NCI-H146 (cell line): ENCODE measurements at regions not wholly inside any gene's neighbourhood (a gene's known extent, or its start where the extent isn't known, plus 50 kb on each side); places are given as distances from the start of the nearest gene placed in this dataset.
A peak's percentile ranks its signal among the peaks of the same experiment; 100 is the strongest.

ENCODE experiments used
- DNase-seq: peaks from one replicate; lab custom pipeline; 2025; lab: John Stamatoyannopoulos, UW

DNA sequence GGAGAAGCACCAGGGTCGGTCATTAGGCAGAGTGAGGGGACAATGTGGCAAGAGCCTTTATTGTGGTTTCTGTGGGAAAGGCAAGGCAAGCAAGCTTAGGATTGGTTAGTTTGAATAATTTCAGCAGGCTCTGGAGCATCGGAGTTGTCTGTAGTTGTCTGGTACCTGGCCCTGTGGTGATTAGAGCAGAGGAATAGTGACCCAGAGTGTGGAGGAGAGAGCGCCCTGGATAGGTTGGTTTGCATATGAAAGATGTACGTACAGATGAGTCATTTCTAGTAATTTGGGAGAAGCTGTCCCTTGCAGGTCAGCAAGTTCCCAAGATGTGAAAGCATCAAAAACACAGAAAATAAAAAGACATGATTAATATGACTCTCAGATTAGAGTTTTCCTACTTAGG is 383.1 kb upstream of the MEX3C start:
- DNase-seq: no peak

DNA sequence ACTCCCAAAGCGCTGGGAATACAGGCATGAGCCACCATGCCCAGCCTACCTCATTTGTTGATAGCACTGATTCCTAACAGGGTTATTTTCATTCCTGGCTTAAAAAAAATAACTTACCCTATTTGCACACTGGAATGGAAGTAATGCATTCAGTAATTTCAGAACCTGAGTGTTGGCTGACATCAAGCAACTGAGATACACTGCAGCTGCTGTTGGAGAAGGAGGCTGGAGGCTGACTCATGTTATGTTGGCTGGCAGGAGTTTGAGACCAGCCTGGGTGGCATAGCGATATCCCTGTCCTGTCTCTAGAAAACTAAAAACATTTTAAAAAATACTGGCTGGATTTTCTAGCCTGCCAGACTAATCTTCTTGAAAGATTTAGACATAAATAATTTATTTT is 385.1 kb upstream of the MEX3C start:
- DNase-seq: no peak

- DNase-seq: no peak
Observed at GRCh38 chr18:51588616-51589015, 391.1 kb upstream of the MEX3C start.

DNA sequence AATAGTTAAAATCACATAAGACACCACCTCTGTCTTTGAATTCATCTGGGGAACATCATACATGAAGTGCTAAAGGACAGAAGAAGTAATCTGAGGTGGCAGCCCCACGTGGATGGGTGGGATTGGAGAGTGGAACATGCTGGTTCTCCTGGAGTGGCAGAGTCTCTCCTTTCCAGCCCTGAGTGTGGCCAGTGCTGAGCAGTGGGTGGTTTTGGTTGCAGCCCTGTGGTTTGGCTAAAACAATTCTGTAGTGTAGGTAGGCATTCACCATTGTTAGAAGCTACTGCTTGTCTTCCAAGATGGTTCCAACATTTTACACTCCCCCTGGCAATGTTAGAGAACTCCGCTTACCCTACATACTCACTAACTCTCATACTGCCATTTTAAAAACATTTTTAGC is 396.4 kb upstream of the MEX3C start:
- DNase-seq: no peak

GRCh38 chr18:51603111-51603510 is 405.6 kb upstream of the MEX3C start:
- DNase-seq: no peak

- DNase-seq: peak; percentile 42
Observed at GRCh38 chr18:51603551-51603950, 406.1 kb upstream of the MEX3C start.

- DNase-seq: no peak
Observed at GRCh38 chr18:51610481-51610880, 413.0 kb upstream of the MEX3C start.

- no peak for DNase-seq
Observed at GRCh38 chr18:51611326-51611725, 413.8 kb upstream of the MEX3C start.

GRCh38 chr18:51614033-51614432 is 416.6 kb upstream of the MEX3C start:
- DNase-seq: no peak

- peak; percentile 20 for DNase-seq
Observed at GRCh38 chr18:51614967-51615571, 417.6 kb upstream of the MEX3C start.

- no peak for DNase-seq
Observed at GRCh38 chr18:51617167-51617566, 419.7 kb upstream of the MEX3C start.

DNA sequence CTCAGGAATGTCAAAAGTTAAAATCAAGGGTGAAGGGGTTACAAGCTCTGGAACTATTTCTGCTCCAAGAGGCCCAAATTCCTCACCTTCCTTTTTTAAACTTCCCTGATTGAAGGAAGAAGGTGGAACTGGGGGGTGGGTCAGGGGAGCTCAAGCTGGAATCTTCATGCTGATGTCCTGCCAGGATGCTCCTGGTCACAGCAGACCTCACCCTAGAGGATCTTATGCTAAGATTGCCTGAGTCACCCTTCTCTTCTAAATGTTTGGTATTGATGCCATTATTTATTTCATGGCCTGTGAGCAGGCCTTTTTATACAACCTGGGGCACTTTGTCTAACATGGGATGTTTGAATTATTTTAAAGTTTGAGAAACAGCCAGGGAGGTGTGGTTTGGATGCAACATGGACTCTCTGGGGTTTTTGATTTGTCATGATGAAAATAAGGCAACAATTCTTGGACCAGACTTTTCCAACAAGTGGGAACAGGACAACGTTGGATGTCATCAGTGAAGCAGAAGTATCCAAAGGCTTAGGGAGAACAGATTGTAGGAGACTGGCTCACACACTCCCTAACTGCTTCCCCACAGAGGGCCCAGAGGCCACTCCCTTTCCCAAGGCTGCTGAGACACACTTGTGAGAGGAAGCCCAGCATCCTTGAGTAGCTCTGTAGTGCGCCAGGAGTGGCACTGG is 420.2 kb upstream of the MEX3C start:
- DNase-seq: no peak

- DNase-seq: no peak
Observed at GRCh38 chr18:51619283-51619682, 421.8 kb upstream of the MEX3C start.

DNA sequence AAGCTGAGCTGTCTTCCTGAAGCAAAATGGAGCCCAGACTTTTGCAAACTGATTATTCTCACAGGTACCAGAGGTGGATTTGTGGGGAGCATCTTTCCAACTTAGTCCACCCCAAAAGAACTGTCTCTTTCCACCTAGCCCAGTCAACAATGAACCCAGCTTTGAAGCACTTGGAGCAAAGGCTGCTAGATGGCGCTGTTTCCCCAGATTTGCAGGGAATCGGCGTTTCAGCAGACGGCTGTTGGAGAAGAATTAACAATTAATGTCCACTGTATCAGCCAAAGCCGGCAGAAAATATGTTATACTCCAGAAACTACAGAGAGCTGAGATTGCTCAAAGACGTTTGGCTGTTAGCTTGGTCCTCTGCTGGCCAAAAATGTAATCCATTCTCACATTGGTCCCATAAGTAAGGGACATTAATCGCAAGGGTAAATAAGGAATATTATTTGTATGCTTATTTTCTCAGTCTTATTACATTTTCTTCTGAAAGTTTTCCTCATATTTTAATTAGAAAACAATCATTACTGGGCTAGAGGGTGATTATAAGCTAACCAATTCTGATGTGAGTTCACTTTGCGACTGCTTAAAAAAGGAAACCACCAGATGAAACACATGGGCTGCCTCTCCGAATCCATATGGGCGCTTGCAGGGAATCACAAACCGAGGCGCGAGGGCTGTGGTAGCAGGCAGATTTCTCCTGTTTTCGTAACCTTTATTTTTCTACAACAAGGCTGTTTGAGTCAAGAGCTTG is 423.8 kb upstream of the MEX3C start:
- peak; percentile 87 for DNase-seq

GRCh38 chr18:51621864-51622160 is 424.3 kb upstream of the MEX3C start:
- peak; percentile 59 for DNase-seq

- peak; percentile 100 for DNase-seq
Observed at GRCh38 chr18:51622702-51623101, 425.2 kb upstream of the MEX3C start.

DNA sequence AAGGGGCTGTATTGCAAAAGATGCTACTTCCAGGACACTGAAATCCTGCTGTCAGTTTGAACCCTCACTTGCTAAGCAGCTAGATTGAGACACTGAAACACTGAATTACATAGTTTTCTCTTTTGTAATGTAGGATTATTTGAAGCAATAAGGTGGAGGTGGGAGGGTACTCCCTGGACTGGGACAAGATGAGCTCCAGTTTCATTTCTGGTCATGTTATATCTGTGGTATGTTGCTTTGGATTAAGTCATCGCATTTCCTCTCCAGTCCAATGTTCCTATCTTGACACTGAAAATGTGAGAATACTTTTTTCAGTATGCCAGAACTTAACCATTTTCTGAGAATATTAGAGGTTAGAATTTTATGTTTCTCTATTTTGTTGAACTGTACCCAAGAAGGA is 426.2 kb upstream of the MEX3C start:
- DNase-seq: no peak

- DNase-seq: no peak
Observed at GRCh38 chr18:51630706-51631105, 433.2 kb upstream of the MEX3C start.

DNA sequence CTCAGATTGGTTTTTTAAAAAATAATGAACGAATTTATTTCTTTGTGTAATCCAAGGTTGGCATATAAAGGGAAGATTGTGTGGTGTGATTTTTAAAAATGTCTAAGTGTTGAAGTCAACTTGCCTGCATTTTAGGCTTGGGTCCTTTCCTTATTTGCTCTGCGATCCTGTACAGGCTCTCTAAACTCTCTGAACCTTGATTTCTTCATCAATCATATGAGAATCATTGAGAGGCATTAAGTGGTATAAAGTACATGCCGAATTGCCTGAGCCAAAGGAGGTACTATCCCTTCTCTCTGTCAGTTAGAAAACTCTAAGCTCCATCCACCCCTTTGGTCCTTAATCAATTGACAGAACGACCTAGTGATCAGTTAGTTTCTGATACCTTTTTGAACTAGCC is 440.4 kb upstream of the MEX3C start:
- no peak for DNase-seq

DNA sequence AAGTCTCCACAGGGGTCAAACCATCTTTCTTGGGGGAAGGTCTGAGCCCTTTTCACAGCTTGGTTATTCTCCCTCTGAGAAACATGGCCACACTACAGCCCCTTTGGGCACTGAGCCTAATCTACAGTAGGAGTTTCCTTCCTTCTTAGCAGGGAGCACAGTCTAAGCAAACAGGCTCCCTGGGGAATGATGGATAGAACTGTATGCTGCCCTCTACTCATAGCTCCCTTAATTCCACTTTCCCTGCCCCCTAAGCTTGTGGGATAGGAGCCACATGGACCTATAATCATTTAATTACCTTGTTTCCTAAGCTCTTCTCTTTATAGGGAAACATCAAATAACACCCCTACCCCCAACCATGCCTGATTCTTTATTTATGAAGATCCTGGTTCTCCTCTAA is 442.1 kb upstream of the MEX3C start:
- DNase-seq: peak; percentile 91

DNA sequence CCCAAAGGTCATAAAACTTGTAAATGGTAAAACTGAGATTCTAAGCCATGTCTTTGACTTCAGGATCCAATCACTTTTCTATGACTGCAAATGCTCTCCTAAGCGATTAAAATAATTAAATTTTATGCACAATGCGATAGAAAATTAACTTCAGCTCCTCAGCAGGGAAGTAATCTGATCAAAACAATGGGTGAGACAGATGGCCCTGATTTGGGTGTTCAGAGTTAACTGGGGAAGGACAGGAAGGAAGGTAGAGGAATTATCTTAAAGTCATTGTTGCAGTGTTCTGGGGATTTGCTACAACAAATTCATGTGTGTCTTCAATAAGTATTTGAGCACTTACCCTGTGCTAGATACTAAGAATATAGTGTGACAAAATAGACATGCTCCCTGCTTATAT is 446.0 kb upstream of the MEX3C start:
- DNase-seq: no peak

GRCh38 chr18:51645607-51646006 is 448.1 kb upstream of the MEX3C start:
- DNase-seq: no peak

GRCh38 chr18:51647346-51647745 is 449.9 kb upstream of the MEX3C start:
- DNase-seq: no peak

DNA sequence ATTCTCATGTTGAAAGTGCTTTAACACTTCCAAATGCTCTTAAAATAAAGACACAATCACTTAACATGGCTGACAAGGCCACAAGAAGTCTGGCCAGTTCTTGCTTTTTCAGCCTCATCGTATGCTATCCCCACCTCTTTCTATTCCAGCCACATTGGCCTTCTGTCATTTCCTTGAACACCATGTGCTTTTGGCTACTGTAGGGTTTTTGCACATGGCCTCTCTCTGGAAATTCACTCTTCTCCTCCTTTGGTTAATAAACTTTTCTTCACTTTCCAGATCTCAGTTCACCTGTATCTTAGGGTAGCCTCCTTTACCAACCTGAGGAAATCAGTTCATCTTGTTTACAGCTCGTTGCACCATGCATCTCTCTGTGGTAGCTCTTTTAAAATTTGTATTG is 450.5 kb upstream of the MEX3C start:
- DNase-seq: no peak
